Activated CD4-positive, alpha-beta memory T cell treated with anti-CD3 and anti-CD28 coated beads, Interleukin-2, amount 10 ng/mL, durations not matched to agents 7 days and 5 days (primary cell): ENCODE measurements at regions not wholly inside any gene's neighbourhood (a gene's known extent, or its start where the extent isn't known, plus 50 kb on each side); places are given as distances from the start of the nearest gene placed in this dataset.
A peak's percentile ranks its signal among the peaks of the same experiment; 100 is the strongest.

Source experiments
- CTCF ChIA-PET: fragments of 350-600 bp; sonication (Branson Sonifier 250); formaldehyde crosslinking; loops from one replicate; lab custom pipeline; 2021; ENCODE audit warnings: antibody characterized with exemption, inconsistent platforms; lab: Charles Lee
- POLR2A ChIA-PET: fragments of 350-600 bp; sonication (Branson Sonifier 250); formaldehyde crosslinking; loops from one replicate; lab custom pipeline; 2021; ENCODE audit warnings: antibody characterized with exemption; lab: Charles Lee
- DNase-seq: peaks from one replicate; pipeline ENCODE4 v3.0.0-alpha.2; 2020
- H3K27ac Mint-ChIP-seq: one replicate; pipeline ENCODE4 v1.8.0; 2021; ENCODE audit warnings: mild to moderate bottlenecking, mixed read lengths
- H3K27me3 Mint-ChIP-seq: one replicate; pipeline ENCODE4 v1.8.0; 2021; ENCODE audit warnings: mixed read lengths
- H3K36me3 Mint-ChIP-seq: one replicate; pipeline ENCODE4 v1.8.0; 2021; ENCODE audit warnings: low read depth, mixed read lengths
- H3K4me1 Mint-ChIP-seq: one replicate; pipeline ENCODE4 v1.8.0; 2021; ENCODE audit warnings: mixed read lengths
- H3K4me3 Mint-ChIP-seq: one replicate; pipeline ENCODE4 v1.8.0; 2021; ENCODE audit warnings: mild to moderate bottlenecking, mixed read lengths
- H3K9me3 Mint-ChIP-seq: one replicate; pipeline ENCODE4 v1.8.0; 2021; ENCODE audit warnings: mixed read lengths

DNA sequence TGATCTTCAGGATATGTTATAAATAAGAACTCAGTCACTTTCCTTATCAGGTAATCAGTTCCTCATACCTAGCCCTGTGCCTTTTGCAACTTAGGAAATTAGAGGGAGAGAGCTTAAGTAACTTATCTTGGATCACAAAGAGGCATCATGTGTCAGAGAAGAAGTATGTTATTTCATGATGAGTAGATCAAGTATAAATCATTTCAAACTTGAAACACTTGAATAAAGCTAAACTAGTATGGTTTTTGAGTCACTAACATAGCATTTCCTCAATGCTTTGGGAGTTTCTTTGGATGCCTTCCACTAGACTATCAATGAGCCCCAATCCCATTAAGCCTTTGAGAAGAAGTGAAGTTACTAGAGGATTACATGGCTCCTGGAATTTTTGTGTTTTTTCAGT is 102.6 kb upstream of the TNFAIP3 start:
- Mint-ChIP-seq H3K9me3 (no peaks in the 10 kb centered on the region), H3K27ac (no peak overlapping the region), H3K36me3 (no peaks in the 10 kb centered on the region), H3K4me1 (peaks cover 14% of the 10 kb centered on the region), H3K4me3 (no peak overlapping the region), H3K27me3 (no peaks in the 10 kb centered on the region)
- ChIA-PET POLR2A (interaction anchor here (1.7 kb wide), 1 partner anchor 15 kb away, joined by 3 read pairs; no protein-coding TSS in a partner anchor), CTCF (no interaction called here)
- no peak for DNase-seq

DNA sequence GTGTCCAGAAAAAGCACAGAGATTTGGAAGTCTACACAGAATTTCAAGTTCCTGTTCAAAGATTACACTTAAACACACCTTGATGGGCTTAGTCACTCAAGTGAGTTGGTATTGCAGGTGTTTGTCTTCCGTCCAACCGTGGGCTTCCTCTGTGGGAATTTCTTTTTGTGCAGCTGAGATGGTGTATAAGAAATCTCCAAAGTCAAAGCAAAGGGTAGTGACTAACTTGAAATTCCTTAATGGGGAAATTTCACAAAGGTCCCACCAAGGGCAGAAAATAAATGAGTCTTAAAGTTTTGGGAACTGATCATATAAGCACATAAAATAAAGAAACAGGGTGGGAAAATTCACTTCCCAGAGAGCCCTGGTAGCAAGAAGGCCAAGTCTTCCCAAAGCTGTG is 102.0 kb upstream of the TNFAIP3 start:
- no peaks in the 10 kb centered on the region for H3K9me3 Mint-ChIP-seq
- DNase-seq = no peak
- peaks cover 14% of the 10 kb centered on the region for H3K4me1 Mint-ChIP-seq
- H3K36me3 Mint-ChIP-seq = no peaks in the 10 kb centered on the region
- no peak overlapping the region for H3K4me3 Mint-ChIP-seq
- H3K27me3 Mint-ChIP-seq = no peaks in the 10 kb centered on the region
- H3K27ac Mint-ChIP-seq = no peak overlapping the region
- POLR2A ChIA-PET = interaction anchor here (1.7 kb wide), 1 partner anchor 15 kb away, joined by 3 read pairs; no protein-coding TSS in a partner anchor
- CTCF ChIA-PET = no interaction called here

DNA sequence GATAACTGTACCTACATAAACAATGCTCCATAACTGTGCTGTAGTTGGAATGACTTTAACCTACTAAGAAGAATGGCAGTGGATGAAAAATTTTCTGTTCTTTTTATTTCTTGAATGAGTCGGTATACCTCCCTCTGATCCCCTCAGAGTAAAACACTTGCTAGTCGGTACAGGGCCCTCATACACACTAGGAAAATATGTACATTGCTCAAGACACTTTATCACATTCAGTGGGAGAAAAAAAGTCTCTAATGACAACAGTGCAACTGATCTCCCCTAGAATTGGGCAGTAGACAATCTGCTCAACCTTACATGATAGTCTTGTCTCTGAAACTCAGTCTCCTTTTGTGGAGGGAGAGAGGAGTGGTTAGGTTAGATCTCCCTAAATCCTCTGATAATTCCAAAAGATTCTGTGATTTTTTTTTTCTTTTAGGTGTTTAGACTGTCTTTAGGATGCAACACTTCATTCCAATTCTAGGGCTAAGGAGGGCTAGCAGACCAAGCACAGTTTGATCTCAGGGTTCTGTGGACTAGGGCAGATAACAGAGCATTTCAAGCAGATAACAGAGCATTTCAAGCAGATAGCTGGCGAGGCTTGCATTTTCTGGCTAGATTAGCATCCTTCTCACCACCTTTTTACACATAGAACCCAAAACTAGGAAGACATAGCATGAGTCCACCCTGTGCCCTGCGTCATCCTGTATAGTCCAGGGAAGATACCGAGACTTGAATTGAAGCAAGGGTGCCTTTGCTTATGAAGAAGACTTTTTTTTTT is 100.3 kb upstream of the TNFAIP3 start:
- CTCF ChIA-PET = no interaction called here
- no peak overlapping the region for H3K27ac Mint-ChIP-seq
- DNase-seq = no peak
- H3K9me3 Mint-ChIP-seq = no peaks in the 10 kb centered on the region
- no peaks in the 10 kb centered on the region for H3K27me3 Mint-ChIP-seq
- peaks cover 14% of the 10 kb centered on the region for H3K4me1 Mint-ChIP-seq
- no peaks in the 10 kb centered on the region for H3K36me3 Mint-ChIP-seq
- no peak overlapping the region for H3K4me3 Mint-ChIP-seq
- POLR2A ChIA-PET = no interaction called here

DNA sequence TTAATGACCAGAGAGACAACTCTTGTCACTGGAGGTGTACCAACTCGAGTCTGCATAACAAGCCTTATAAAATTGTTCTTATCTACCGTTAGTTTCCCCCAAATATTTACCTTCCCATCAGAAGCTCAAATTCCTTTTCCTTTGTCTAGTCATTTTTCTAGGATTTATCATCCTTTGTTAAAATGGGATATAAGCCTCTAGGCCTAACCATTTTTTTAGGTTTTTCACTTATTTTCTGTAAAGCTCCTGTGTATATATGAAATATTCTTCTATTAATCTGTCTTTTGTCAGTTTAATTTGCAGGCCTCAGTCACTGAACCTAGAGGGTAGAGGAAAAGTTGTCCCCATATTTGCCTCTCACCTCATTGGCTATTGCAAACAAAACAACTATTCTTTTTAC is 99.6 kb upstream of the TNFAIP3 start:
- DNase-seq = no peak
- Mint-ChIP-seq H3K36me3 (no peaks in the 10 kb centered on the region), H3K4me1 (peaks cover 14% of the 10 kb centered on the region), H3K9me3 (no peaks in the 10 kb centered on the region), H3K27me3 (no peaks in the 10 kb centered on the region), H3K27ac (no peak overlapping the region), H3K4me3 (no peak overlapping the region)
- POLR2A ChIA-PET = interaction anchor here (0.5 kb wide), 1 partner anchor 353 kb away, joined by 3 read pairs; no protein-coding TSS in a partner anchor
- CTCF ChIA-PET = no interaction called here

DNA sequence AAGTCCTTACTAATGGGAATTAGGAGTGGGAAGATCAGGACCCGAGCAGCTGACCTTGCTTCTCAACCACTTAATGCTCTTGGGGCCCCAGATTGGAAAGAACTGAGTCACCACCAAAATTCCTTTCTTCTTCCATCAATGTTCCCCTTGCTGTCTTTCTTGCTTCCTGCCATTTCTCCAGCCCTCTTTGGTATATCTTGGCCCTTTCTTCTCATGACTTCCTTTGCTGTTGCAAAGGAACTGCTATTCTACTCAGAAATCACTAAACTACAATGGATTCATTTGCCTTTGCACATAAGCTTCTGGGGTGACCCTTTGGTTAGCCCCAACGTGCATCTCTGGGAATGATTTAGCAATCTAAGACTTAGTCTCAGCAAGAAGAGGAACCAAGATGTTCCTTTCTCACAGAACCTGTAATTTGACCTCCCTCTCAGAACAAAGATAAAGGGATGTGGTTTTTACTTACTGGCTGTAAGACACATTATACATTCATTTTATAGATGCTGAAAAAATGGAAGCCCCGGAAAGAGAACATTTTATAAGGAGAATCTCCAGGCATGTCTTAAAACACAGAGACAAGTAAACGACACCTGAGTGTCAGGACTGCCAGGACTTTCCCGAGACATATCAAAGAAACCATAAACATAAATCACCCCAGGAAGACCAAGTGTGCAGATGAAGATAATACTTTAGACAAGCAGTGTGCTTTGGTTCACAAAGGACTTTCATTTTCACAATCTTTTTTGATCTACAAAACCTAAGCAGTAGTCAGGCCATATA is 99.0 kb upstream of the TNFAIP3 start:
- no peak for DNase-seq
- ChIA-PET POLR2A (interaction anchor here (0.5 kb wide), 1 partner anchor 352 kb away, joined by 3 read pairs; no protein-coding TSS in a partner anchor), CTCF (no interaction called here)
- Mint-ChIP-seq H3K9me3 (no peaks in the 10 kb centered on the region), H3K36me3 (no peaks in the 10 kb centered on the region), H3K27ac (peak overlapping the region; percentile 77), H3K4me3 (peak overlapping the region; percentile 44), H3K27me3 (no peaks in the 10 kb centered on the region), H3K4me1 (peaks cover 14% of the 10 kb centered on the region)

DNA sequence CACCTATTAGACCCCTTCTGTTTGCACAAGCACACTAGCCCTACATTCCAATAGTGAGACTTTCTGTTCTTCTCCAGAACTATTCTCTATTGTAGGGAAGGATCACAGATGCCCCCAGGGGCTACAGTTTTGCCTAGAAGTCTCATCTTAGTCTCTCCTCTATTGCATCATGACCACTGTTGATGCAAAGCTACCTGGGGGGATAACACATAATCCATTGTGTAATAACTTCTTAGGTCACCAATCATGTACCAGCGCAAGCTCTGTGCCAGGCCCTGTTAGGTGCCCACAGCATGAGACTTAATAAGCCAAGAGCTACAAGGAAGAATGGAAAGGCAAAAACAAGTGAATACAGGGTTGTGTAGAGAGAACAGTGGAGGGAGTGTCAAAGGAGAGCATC is 98.1 kb upstream of the TNFAIP3 start:
- Mint-ChIP-seq H3K4me3 (no peak overlapping the region), H3K36me3 (no peaks in the 10 kb centered on the region), H3K27ac (no peak overlapping the region), H3K9me3 (no peaks in the 10 kb centered on the region), H3K4me1 (peaks cover 14% of the 10 kb centered on the region), H3K27me3 (no peaks in the 10 kb centered on the region)
- DNase-seq = no peak
- CTCF ChIA-PET = no interaction called here
- POLR2A ChIA-PET = no interaction called here

DNA sequence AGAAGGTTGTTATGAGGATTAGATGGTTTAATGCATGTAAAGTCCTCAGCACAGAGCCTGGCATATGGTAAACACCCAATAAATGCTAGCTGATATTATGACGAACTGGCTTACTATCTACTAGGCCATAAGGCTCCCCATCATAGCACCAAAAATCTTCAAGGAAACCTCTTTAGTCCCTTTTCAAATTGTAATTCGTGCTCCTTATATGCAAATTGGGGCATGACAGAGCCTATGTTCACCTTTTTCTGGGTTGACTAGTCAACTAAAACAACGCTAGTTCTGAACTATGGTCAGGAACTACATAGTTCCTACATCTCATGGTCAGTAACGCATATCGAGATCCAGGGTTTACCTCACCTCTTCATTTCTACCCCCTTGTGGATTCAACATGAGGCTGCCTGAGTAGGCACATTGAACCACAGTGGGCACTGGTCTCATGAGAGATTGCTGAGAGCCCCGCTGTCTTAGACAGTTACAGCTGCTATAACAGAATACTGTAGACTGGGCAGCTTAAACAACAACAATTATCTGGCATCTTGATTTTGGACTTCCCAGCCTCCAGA is 97.2 kb upstream of the TNFAIP3 start:
- no peaks in the 10 kb centered on the region for H3K9me3 Mint-ChIP-seq
- H3K27ac Mint-ChIP-seq = no peak overlapping the region
- no peaks in the 10 kb centered on the region for H3K27me3 Mint-ChIP-seq
- no peak for DNase-seq
- ChIA-PET CTCF (no interaction called here), POLR2A (no interaction called here)
- no peaks in the 10 kb centered on the region for H3K36me3 Mint-ChIP-seq
- peaks cover 14% of the 10 kb centered on the region for H3K4me1 Mint-ChIP-seq
- H3K4me3 Mint-ChIP-seq = no peak overlapping the region

DNA sequence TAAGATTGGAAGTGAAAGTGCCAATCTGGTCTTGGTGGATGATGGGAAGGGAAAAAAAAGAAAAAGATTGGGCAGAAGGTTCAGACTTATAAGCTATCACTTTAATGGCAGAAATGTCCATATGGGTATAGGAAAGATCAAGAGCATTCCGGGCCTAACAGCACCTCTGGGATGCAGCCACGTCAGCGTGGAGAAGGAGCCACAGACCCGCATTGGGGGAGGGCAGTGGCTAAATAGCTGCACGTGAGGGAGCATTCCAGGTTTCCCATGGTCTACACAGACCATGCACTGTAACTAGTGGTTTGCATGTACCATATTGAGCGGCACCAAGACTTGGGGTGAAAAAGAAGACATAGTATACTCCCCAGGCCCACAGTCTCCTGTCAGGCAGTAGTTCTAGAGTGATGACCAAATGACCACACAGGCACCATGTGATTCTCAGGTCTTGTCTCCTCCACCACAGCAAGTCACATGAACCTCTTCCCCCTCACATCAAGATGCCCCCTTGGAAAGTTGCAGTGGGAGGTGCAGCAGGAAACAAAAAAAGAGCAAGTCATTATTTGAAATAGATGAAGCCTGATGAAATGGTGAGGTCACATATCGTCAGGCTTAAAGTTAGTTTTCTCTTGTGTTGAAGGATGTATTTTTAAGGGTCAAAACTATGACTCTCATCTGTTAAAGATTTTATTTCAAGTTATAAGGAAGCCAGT is 94.4 kb upstream of the TNFAIP3 start:
- Mint-ChIP-seq H3K9me3 (no peaks in the 10 kb centered on the region), H3K4me3 (no peak overlapping the region), H3K27ac (no peak overlapping the region), H3K36me3 (no peaks in the 10 kb centered on the region), H3K27me3 (no peaks in the 10 kb centered on the region), H3K4me1 (peaks cover 10% of the 10 kb centered on the region)
- no peak for DNase-seq
- ChIA-PET CTCF (no interaction called here), POLR2A (no interaction called here)

DNA sequence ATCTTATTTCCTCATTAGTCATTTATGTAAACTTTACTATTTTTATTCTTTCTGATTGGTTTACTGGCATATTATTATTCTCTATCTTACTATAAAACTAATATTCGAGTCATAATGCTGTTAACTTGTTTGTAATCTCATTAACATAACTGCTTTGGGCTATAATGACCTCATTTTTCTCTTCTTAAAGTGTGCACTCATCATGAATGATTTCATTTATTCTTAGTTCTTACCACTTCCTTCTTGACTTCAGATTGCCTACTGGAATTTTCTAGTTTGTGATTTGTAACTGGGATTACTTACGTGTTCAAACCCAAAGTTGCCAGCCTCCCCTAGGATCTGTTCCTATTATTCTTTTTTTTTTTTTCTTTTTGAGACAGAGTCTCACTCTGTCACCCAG is 91.8 kb upstream of the TNFAIP3 start:
- no peaks in the 10 kb centered on the region for H3K4me1 Mint-ChIP-seq
- CTCF ChIA-PET = no interaction called here
- no peaks in the 10 kb centered on the region for H3K9me3 Mint-ChIP-seq
- no peaks in the 10 kb centered on the region for H3K36me3 Mint-ChIP-seq
- no peak overlapping the region for H3K27ac Mint-ChIP-seq
- H3K27me3 Mint-ChIP-seq = no peaks in the 10 kb centered on the region
- no peak overlapping the region for H3K4me3 Mint-ChIP-seq
- DNase-seq = no peak
- POLR2A ChIA-PET = no interaction called here

DNA sequence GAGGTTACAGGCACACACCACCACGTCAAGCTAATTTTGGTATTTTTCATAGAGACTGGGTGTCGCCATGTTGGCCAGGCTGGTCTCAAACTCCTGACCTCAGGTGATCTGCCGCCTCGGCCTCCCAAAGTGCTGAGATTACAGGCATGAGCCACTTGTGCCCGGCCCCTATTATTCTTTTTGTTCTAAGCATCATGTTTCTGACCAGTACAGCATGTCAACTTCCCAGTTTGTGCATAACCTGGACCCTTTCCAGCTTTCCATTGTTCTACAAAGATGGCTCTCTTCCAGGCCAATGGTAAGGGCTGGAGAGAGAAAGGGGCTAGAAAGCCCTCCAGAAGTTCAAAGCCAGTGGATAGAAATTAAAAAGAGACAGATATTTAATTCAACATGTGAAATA is 91.3 kb upstream of the TNFAIP3 start:
- POLR2A ChIA-PET = no interaction called here
- DNase-seq = no peak
- Mint-ChIP-seq H3K27ac (no peak overlapping the region), H3K9me3 (no peaks in the 10 kb centered on the region), H3K4me3 (no peak overlapping the region), H3K27me3 (no peaks in the 10 kb centered on the region), H3K4me1 (no peaks in the 10 kb centered on the region), H3K36me3 (no peaks in the 10 kb centered on the region)
- CTCF ChIA-PET = interaction anchor here (0.7 kb wide), 1 partner anchor 127 kb away, joined by 3 read pairs; no protein-coding TSS in a partner anchor

DNA sequence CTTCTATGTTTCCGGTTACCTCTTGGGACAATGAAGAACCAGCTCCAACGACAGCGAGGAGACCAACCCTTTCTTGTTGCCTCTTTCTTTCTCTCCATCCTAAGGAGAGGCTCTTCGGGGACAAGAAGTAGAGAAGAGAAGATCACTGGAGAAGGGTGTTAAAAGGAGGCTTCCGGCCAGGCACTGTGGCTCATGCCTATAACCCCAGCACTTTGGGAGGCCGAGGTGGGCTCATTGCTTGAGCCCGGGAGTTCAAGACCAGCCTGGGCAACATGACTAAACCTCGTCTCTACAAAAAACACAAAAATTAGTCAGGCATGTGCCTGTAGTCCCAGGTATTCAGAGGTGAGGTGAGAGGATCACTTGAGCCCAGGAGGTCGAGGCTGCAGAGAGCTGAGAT is 90.8 kb upstream of the TNFAIP3 start:
- Mint-ChIP-seq H3K9me3 (no peaks in the 10 kb centered on the region), H3K36me3 (no peaks in the 10 kb centered on the region), H3K27ac (no peak overlapping the region), H3K27me3 (no peaks in the 10 kb centered on the region), H3K4me3 (no peak overlapping the region), H3K4me1 (no peaks in the 10 kb centered on the region)
- no peak for DNase-seq
- ChIA-PET POLR2A (no interaction called here), CTCF (interaction anchor here (0.7 kb wide), 1 partner anchor 127 kb away, joined by 3 read pairs; no protein-coding TSS in a partner anchor)

DNA sequence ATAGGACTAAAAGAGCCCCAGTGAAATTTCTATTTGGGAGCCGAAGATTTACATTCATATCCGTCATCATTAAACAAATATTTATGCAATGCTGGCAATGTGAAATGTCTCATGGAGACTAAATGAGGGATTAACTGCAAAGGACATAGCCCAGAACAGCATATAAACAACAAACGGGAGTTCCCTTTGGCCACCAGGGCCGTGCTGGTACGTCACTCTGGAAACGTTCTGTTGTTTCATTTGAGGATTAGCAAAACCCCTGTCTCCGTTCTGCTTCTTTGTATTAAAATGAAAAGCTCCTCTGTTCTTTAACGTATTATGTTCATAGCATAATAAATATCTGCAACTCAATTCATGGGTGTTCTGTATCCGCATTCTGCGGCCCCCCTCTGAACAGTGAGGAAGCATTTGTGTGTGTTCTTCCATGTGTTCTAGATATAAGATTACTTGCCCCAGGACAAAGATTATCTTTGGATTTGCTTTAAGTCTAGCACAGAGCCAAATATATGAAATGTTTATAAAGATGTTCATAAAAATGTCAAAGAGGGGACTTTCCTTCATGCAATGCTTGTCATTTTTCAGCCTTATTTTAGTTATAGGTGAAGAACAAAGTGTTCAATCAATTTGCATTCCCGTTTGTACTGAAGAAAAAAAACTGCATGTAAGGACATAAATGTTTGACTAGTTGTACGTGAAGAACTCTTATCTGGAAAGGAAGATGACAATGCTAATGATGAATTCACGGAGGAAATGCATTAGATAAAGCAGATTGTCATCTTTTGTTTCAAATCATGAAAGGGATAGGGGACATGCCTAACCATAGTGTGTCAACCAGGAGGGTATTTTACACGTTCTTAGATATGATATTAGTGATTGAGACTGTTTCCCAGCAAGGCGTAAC is 90.0 kb upstream of the TNFAIP3 start:
- ChIA-PET POLR2A (no interaction called here), CTCF (no interaction called here)

More for the DNA sequence above, 90.0 kb upstream of the TNFAIP3 start:
- Mint-ChIP-seq H3K9me3 (no peaks in the 10 kb centered on the region), H3K4me1 (no peaks in the 10 kb centered on the region), H3K27me3 (no peaks in the 10 kb centered on the region), H3K4me3 (no peak overlapping the region), H3K36me3 (no peaks in the 10 kb centered on the region), H3K27ac (no peak overlapping the region)
- no peak for DNase-seq
